22Rv1 (cell line): ENCODE measurements at regions not wholly inside any gene's neighbourhood (a gene's known extent, or its start where the extent isn't known, plus 50 kb on each side); places are given as distances from the start of the nearest gene placed in this dataset.
"Not testable (repeated sequence)": the region's sequence is repeated elsewhere in the genome, so short reads cannot be mapped to it uniquely, and the experiment has no call there.

Source experiments
- ZFX ChIP-seq: fragments of 450-650 bp; IDR thresholded peaks from 2 replicates; pipeline ENCODE4 v1.6.1; 2017; ENCODE audit warnings: antibody characterized with exemption, borderline replicate concordance
- TF ChIP-seq, protein P1 (sequence below): fragments of 450-650 bp; IDR thresholded peaks from 2 replicates; pipeline ENCODE4 v1.5.1; 2017; ENCODE audit warnings: mild to moderate bottlenecking

DNA sequence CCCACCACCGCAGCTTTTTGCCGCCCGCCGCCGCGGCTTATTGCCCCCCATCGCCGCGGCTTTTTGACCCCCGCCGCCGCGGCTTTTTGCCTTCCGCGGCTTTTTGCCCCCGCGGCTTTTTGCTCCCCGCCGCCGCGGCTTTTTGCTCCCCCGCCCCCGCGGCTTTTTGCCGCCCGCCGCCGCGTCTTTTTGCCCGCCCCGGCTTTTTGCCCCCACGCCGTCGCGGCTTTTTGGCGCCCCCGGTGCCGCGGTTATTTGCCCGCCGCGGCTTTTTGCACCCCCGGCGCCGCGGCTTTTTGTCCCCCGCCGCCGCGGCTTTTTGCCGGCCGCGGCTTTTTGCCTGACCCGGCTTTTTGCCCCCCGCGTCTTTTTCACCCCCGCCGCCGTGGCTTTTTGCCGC is 3061.8 kb upstream of the TEKT4 start:
- TF ChIP-seq, protein P1, sequence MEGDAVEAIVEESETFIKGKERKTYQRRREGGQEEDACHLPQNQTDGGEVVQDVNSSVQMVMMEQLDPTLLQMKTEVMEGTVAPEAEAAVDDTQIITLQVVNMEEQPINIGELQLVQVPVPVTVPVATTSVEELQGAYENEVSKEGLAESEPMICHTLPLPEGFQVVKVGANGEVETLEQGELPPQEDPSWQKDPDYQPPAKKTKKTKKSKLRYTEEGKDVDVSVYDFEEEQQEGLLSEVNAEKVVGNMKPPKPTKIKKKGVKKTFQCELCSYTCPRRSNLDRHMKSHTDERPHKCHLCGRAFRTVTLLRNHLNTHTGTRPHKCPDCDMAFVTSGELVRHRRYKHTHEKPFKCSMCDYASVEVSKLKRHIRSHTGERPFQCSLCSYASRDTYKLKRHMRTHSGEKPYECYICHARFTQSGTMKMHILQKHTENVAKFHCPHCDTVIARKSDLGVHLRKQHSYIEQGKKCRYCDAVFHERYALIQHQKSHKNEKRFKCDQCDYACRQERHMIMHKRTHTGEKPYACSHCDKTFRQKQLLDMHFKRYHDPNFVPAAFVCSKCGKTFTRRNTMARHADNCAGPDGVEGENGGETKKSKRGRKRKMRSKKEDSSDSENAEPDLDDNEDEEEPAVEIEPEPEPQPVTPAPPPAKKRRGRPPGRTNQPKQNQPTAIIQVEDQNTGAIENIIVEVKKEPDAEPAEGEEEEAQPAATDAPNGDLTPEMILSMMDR = not testable (repeated sequence)
- not testable (repeated sequence) for TF ChIP-seq ZFX
